ENCODE measurements at regions not wholly inside any gene's neighbourhood (a gene's known extent, or its start where the extent isn't known, plus 50 kb on each side); places are given as distances from the start of the nearest gene placed in this dataset.

GRCh38 chr17:34131386-34131785 is 123.7 kb upstream of the CCL2 start:
- no peak overlapping the region for H3K56ac ChIP-seq (ENCODE audit: extremely low read depth, insufficient read depth, low read length)
- ChIA-PET POLR2A (ENCODE audit: unreplicated experiment) (no interaction called here), CTCF (no interaction called here)
- dilution Hi-C loops (cut with HindIII; ENCODE audit: low sequenced_read_pairs, unreplicated experiment) (no loop called here), intact Hi-C loops (cut with micrococcal nuclease) (no loop called here), in situ Hi-C loops (cut with MboI; ENCODE audit: low sequenced_read_pairs) (no loop called here)
- TF ChIP-seq RAD21 (IDR thresholded peaks at IDR 0.05; ENCODE audit: low read length) (no peak), ELK1 (IDR thresholded peaks at IDR 0.05; ENCODE audit: borderline replicate concordance, low read depth, low read length) (no peak), SMC3 (IDR thresholded peaks at IDR 0.05; ENCODE audit: low read depth, low read length) (no peak), CEBPB (IDR thresholded peaks at IDR 0.05; ENCODE audit: low read depth, low read length) (no peak), POLR2A (IDR thresholded peaks at IDR 0.05; ENCODE audit: low read depth, low read length) (no peak), MAFK (IDR thresholded peaks at IDR 0.05; ENCODE audit: low read depth, low read length) (no peak), FOS (IDR thresholded peaks at IDR 0.05; ENCODE audit: low read depth, low read length) (no peak), NFE2L2 (IDR thresholded peaks at IDR 0.05; ENCODE audit: low read depth, low read length) (no peak), MXI1 (IDR thresholded peaks at IDR 0.05; ENCODE audit: borderline replicate concordance, low read depth, low read length) (no peak), BHLHE40 (IDR thresholded peaks at IDR 0.05; ENCODE audit: low read depth, low read length) (no peak), RFX5 (IDR thresholded peaks at IDR 0.05; ENCODE audit: low read depth, low read length) (no peak), MAZ (IDR thresholded peaks at IDR 0.05; ENCODE audit: borderline replicate concordance, low read depth, low read length) (no peak), RCOR1 (IDR thresholded peaks at IDR 0.05; ENCODE audit: insufficient replicate concordance, low read length) (no peak), CTCF (conservative IDR thresholded peaks at IDR 0.05; ENCODE audit: low read depth, low read length) (no peak), USF2 (IDR thresholded peaks at IDR 0.05; ENCODE audit: low read depth, low read length) (no peak), CHD1 (IDR thresholded peaks at IDR 0.05; ENCODE audit: low read depth, low read length) (no peak)
- peaks cover 1% of the 10 kb centered on the region; the same call in 1 of the 2 replicates for H3K27me3 ChIP-seq (ENCODE audit: control insufficient read depth, insufficient read depth, low read length)
- H4K8ac ChIP-seq (ENCODE audit: low read depth in 2 of 2, low read length in 2 of 2) = no peak overlapping the region
- H2AK5ac ChIP-seq (ENCODE audit: low read depth, low read length) = no peak overlapping the region
- H4K20me1 ChIP-seq (ENCODE audit: insufficient read depth, low read length) = no peaks in the 10 kb centered on the region
- H3K79me1 ChIP-seq (ENCODE audit: low read depth in 1 of 2, low read length in 2 of 2) = no peaks in the 10 kb centered on the region
- no peak overlapping the region for H2AFZ ChIP-seq (replicated peaks; ENCODE audit: low read length, poor library complexity)
- WGBS, 2 experiments (ENCODE audit: extremely low coverage in 2 of 2, insufficient read length in 1 of 2) = 33% methylated on average over 1 of the region's 3 CpGs; no CpG with 5 or more reads in 1 of the 2 experiments
- H2BK15ac ChIP-seq (ENCODE audit: low read depth, low read length) = no peak overlapping the region
- no peak overlapping the region for H2BK5ac ChIP-seq (ENCODE audit: low read depth, low read length, poor library complexity, severe bottlenecking)
- H3K27ac ChIP-seq (ENCODE audit: insufficient read depth, low read length) = no peak overlapping the region
- no peaks in the 10 kb centered on the region for H3K9me3 ChIP-seq (ENCODE audit: control insufficient read depth, insufficient read depth, low read length)
- no peak overlapping the region for H3K23ac ChIP-seq (ENCODE audit: low read depth, low read length)
- no peak for ATAC-seq (ENCODE audit: low read depth)
- H2BK20ac ChIP-seq (ENCODE audit: low read depth, low read length) = no peak overlapping the region
- no peak overlapping the region for H3K18ac ChIP-seq (ENCODE audit: low read depth, low read length)
- H3K4ac ChIP-seq (ENCODE audit: low read depth, low read length) = no peak overlapping the region
- H4K5ac ChIP-seq (ENCODE audit: low read depth, low read length) = no peak overlapping the region
- no TSS peak for BruUV-seq (replicated peaks)
- no peaks in the 10 kb centered on the region for H3K36me3 ChIP-seq (ENCODE audit: control insufficient read depth, insufficient read depth, low read length)
- H4K91ac ChIP-seq (ENCODE audit: insufficient read depth, low read depth, low read length) = no peak overlapping the region
- H3K9me1 ChIP-seq (ENCODE audit: insufficient read depth, low read length) = no peaks in the 10 kb centered on the region
- H3K9ac ChIP-seq (ENCODE audit: low read depth, low read length) = no peak overlapping the region
- no peaks in the 10 kb centered on the region for H3K4me1 ChIP-seq (ENCODE audit: control insufficient read depth, insufficient read depth, low read length)
- H3K4me2 ChIP-seq (ENCODE audit: low read depth, low read length) = no peak overlapping the region
- no peak overlapping the region for H3K4me3 ChIP-seq (ENCODE audit: insufficient read depth, low read depth, low read length)
- DNase-seq = no peak
- no peak overlapping the region for H2BK120ac ChIP-seq (ENCODE audit: low read depth, low read length)
- no peak overlapping the region for H2AK9ac ChIP-seq (replicated peaks; ENCODE audit: low read depth, low read length, poor library complexity)
- no peak overlapping the region for H3K14ac ChIP-seq (replicated peaks; ENCODE audit: low read depth, low read length)

Measured in IMR-90 (cell line).